PC-3 (cell line): ENCODE measurements at regions not wholly inside any gene's neighbourhood (a gene's known extent, or its start where the extent isn't known, plus 50 kb on each side); places are given as distances from the start of the nearest gene placed in this dataset.

Experiments
- ATAC-seq: fragments of 200-7000 bp; cut with Tn5 transposase; 2 replicates; pipeline ENCODE4 v1.9.1; 2020; ENCODE audit warnings: mild to moderate bottlenecking, moderate library complexity
- BruUV-seq: library from RNA; stranded (reverse); fragments of 400-500 nt; replicated peaks from 2 replicates; lab custom pipeline; 2021; lab: Mats Ljungman, UMichigan
- CTCF ChIA-PET: fragments of 300-600 bp; sonication (Branson Sonifier 250); formaldehyde crosslinking; loops from one replicate; lab custom pipeline; 2022; ENCODE audit warnings: antibody characterized with exemption; lab: Charles Lee
- POLR2A ChIA-PET: fragments of 300-600 bp; sonication (Branson Sonifier 250); formaldehyde crosslinking; loops from one replicate; lab custom pipeline; 2022; ENCODE audit warnings: antibody characterized with exemption; ENCODE audit not compliant: unreplicated experiment; lab: Charles Lee
- DNase-seq: peaks from one replicate; pipeline ENCODE4 v3.0.0-alpha.2; 2015
- H2AFZ ChIP-seq: fragments of 300-600 bp; sonication (generic); 2 replicates; pipeline ENCODE4 v1.6.0; 2016; ENCODE audit warnings: antibody characterized with exemption, low read length
- H3F3A ChIP-seq: fragments of 300-600 bp; sonication (generic); one replicate; pipeline ENCODE4 v1.6.0; 2017; ENCODE audit warnings: antibody characterized with exemption, low read length, control low read depth, mild to moderate bottlenecking; ENCODE audit not compliant: unreplicated experiment
- H3K27ac ChIP-seq: fragments of 300-600 bp; sonication (generic); 2 replicates; pipeline ENCODE4 v1.5.1; 2016; ENCODE audit warnings: mild to moderate bottlenecking, low read length
- H3K27me3 ChIP-seq: fragments of 300-600 bp; sonication (generic); 2 replicates; pipeline ENCODE4 v1.6.1; 2016; ENCODE audit warnings: low read length, mixed read lengths
- H3K36me3 ChIP-seq: fragments of 300-600 bp; sonication (generic); 2 replicates; pipeline ENCODE4 v1.6.1; 2016; ENCODE audit warnings: low read depth, mixed run types, low read length, mixed read lengths
- H3K4me1 ChIP-seq: fragments of 300-600 bp; sonication (generic); 2 replicates; pipeline ENCODE4 v1.5.1; 2016; ENCODE audit warnings: low read length; ENCODE audit not compliant: insufficient read depth
- H3K4me2 ChIP-seq: fragments of 300-600 bp; sonication (generic); 2 replicates; pipeline ENCODE4 v1.6.0; 2016; ENCODE audit warnings: low read length
- H3K4me3 ChIP-seq: fragments of 300-600 bp; sonication (generic); 2 replicates; pipeline ENCODE4 v1.5.1; 2016; ENCODE audit warnings: mild to moderate bottlenecking, low read length, mixed read lengths
- H3K79me2 ChIP-seq: fragments of 300-600 bp; sonication (generic); 2 replicates; pipeline ENCODE4 v1.6.1; 2017; ENCODE audit warnings: low read length, mixed read lengths
- H3K9ac ChIP-seq: fragments of 300-600 bp; sonication (generic); 2 replicates; pipeline ENCODE4 v1.6.0; 2016; ENCODE audit warnings: mild to moderate bottlenecking, low read length
- H3K9me2 ChIP-seq: fragments of 300-600 bp; sonication (generic); replicated peaks from 2 replicates; pipeline ENCODE4 v1.6.1; 2016; ENCODE audit warnings: mixed run types, low read length, mixed read lengths
- H3K9me3 ChIP-seq: fragments of 300-600 bp; sonication (generic); 2 replicates; pipeline ENCODE4 v1.6.1; 2016; ENCODE audit warnings: low read length, mixed read lengths
- H4K20me1 ChIP-seq: fragments of 300-600 bp; sonication (generic); 2 replicates; pipeline ENCODE4 v1.6.1; 2016; ENCODE audit warnings: low read length, mixed read lengths
- CTCF ChIP-seq: fragments of 300-600 bp; sonication (generic); conservative IDR thresholded peaks from 2 replicates; pipeline ENCODE4 v1.5.1; 2017; ENCODE audit warnings: antibody characterized with exemption, low read depth, mild to moderate bottlenecking, low read length
- EZH2 ChIP-seq: fragments of 300-600 bp; sonication (generic); IDR thresholded peaks from one replicate; pipeline ENCODE4 v1.6.1; 2017; ENCODE audit warnings: antibody characterized with exemption, mild to moderate bottlenecking, low read length; ENCODE audit not compliant: unreplicated experiment
- EZH2phosphoT487 ChIP-seq: fragments of 300-600 bp; sonication (generic); IDR thresholded peaks from 2 replicates; pipeline ENCODE4 v1.6.1; 2018; ENCODE audit warnings: mild to moderate bottlenecking, antibody characterized with exemption, low read length, borderline replicate concordance
- intact Hi-C: fragments of 100-400 bp; cut with micrococcal nuclease; formaldehyde crosslinking; loops from 2 replicates; pipeline ENCODE4 v1.9.0; 2023

GRCh38 chr6:113004054-113004453, 656.9 kb downstream of the RFPL4B start:
- H4K20me1 ChIP-seq = no peaks in the 10 kb centered on the region
- no peaks in the 10 kb centered on the region for H3K36me3 ChIP-seq
- no peak overlapping the region for H3K4me2 ChIP-seq
- DNase-seq = no peak
- intact Hi-C loops = no loop called here
- H3K9me3 ChIP-seq = no peaks in the 10 kb centered on the region
- H2AFZ ChIP-seq = no peak overlapping the region
- ATAC-seq = no peak
- H3K4me1 ChIP-seq = no peaks in the 10 kb centered on the region
- ChIA-PET POLR2A (no interaction called here), CTCF (no interaction called here)
- H3K9ac ChIP-seq = no peak overlapping the region
- TF ChIP-seq EZH2phosphoT487 = no peak
- TF ChIP-seq EZH2 = no peak
- H3F3A ChIP-seq = no peaks in the 10 kb centered on the region
- H3K27me3 ChIP-seq = no peaks in the 10 kb centered on the region
- H3K27ac ChIP-seq = no peak overlapping the region
- no peak overlapping the region for H3K4me3 ChIP-seq
- H3K79me2 ChIP-seq = no peaks in the 10 kb centered on the region
- H3K9me2 ChIP-seq = no peaks in the 10 kb centered on the region
- no TSS peak for BruUV-seq

- CTCF ChIA-PET = no interaction called here
- Histone ChIP-seq H3K27me3 (no peaks in the 10 kb centered on the region), H3F3A (no peaks in the 10 kb centered on the region), H4K20me1 (no peaks in the 10 kb centered on the region), H3K27ac (no peak overlapping the region), H3K9ac (no peak overlapping the region), H3K79me2 (no peaks in the 10 kb centered on the region), H3K4me3 (no peak overlapping the region), H2AFZ (no peak overlapping the region), H3K4me2 (no peak overlapping the region), H3K4me1 (no peaks in the 10 kb centered on the region), H3K36me3 (no peaks in the 10 kb centered on the region), H3K9me2 (no peaks in the 10 kb centered on the region), H3K9me3 (no peaks in the 10 kb centered on the region)
- no TSS peak for BruUV-seq
- intact Hi-C loops = no loop called here
- TF ChIP-seq EZH2phosphoT487 (no peak), CTCF (no peak), EZH2 (no peak)
- DNase-seq = no peak
- no peak for ATAC-seq
- POLR2A ChIA-PET = no interaction called here
Observed at GRCh38 chr6:113004470-113005270, 657.5 kb downstream of the RFPL4B start.

DNA sequence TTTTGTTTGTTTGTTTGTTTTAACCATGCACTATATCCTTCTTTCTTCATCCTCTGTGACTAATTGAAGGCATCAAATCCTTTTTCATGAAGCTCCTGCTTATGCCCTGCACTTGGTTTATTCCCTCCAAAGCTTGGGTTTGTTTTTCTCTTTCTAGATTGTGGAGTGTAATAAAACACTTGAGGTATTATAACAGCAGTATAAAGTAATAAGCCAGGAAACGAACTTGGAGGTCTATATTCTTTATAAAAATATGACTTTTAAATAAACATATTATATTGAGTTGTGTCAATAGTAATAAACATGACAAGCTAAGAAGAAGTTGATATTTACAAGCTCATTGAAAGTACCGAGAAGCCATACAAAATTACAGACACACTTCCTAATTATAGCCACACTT, 659.4 kb downstream of the RFPL4B start:
- Histone ChIP-seq H3K4me2 (no peak overlapping the region), H3K4me1 (no peaks in the 10 kb centered on the region), H3K9ac (no peak overlapping the region), H3K9me3 (no peaks in the 10 kb centered on the region), H3K27ac (no peak overlapping the region), H4K20me1 (no peaks in the 10 kb centered on the region), H3K27me3 (no peaks in the 10 kb centered on the region), H3K36me3 (no peaks in the 10 kb centered on the region), H2AFZ (no peak overlapping the region), H3K9me2 (no peaks in the 10 kb centered on the region), H3K4me3 (no peak overlapping the region), H3K79me2 (no peaks in the 10 kb centered on the region), H3F3A (no peaks in the 10 kb centered on the region)
- no peak for DNase-seq
- TF ChIP-seq EZH2phosphoT487 (no peak), EZH2 (no peak), CTCF (no peak)
- ChIA-PET POLR2A (no interaction called here), CTCF (no interaction called here)
- ATAC-seq = no peak
- BruUV-seq = no TSS peak
- intact Hi-C loops = no loop called here
